PC-9 (cell line): ENCODE measurements at regions not wholly inside any gene's neighbourhood (a gene's known extent, or its start where the extent isn't known, plus 50 kb on each side); places are given as distances from the start of the nearest gene placed in this dataset.

ENCODE experiments used
- BruUV-seq: library from RNA; stranded (reverse); fragments of 400-500 nt; replicated peaks from 2 replicates; lab custom pipeline; 2021; lab: Mats Ljungman, UMichigan
- CTCF ChIA-PET: fragments of 300-600 bp; sonication (Branson Sonifier 250); formaldehyde crosslinking; loops from one replicate; lab custom pipeline; 2022; ENCODE audit warnings: antibody characterized with exemption; lab: Charles Lee
- POLR2A ChIA-PET: fragments of 300-600 bp; sonication (Branson Sonifier 250); formaldehyde crosslinking; loops from one replicate; lab custom pipeline; 2022; ENCODE audit warnings: antibody characterized with exemption; ENCODE audit not compliant: unreplicated experiment; lab: Charles Lee
- DNase-seq, 2 experiments: peaks; one replicate each; pipeline versions ENCODE4 v3.0.0 to v3.0.0-alpha.2; 2015 to 2022; ENCODE audit warnings: mixed read lengths in 1 of 2
- H2AFZ ChIP-seq: fragments of 200-600 bp; sonication (generic); 2 replicates; pipeline ENCODE4 v1.8.1; 2017; ENCODE audit warnings: antibody characterized with exemption
- H3F3A ChIP-seq: fragments of 200-600 bp; sonication (generic); 2 replicates; pipeline ENCODE4 v1.8.1; 2017; ENCODE audit warnings: antibody characterized with exemption, mild to moderate bottlenecking, low read depth; ENCODE audit not compliant: insufficient read depth
- H3K27ac ChIP-seq: fragments of 200-600 bp; sonication (generic); 2 replicates; pipeline ENCODE4 v1.6.1; 2016; ENCODE audit warnings: mixed run types
- H3K27me3 ChIP-seq: fragments of 200-600 bp; sonication (generic); 2 replicates; pipeline ENCODE4 v1.6.1; 2016; ENCODE audit warnings: low read depth, mixed run types; ENCODE audit not compliant: insufficient read depth
- H3K36me3 ChIP-seq: fragments of 200-600 bp; sonication (generic); 2 replicates; pipeline ENCODE4 v1.6.1; 2016; ENCODE audit warnings: low read depth, mixed run types
- H3K4me1 ChIP-seq: fragments of 200-600 bp; sonication (generic); replicated peaks from 2 replicates; pipeline ENCODE4 v1.6.1; 2016; ENCODE audit warnings: mixed run types; ENCODE audit not compliant: insufficient read depth
- H3K4me2 ChIP-seq: fragments of 200-600 bp; sonication (generic); 2 replicates; pipeline ENCODE4 v1.6.1; 2017; ENCODE audit warnings: mixed run types
- H3K4me3 ChIP-seq: fragments of 200-600 bp; sonication (generic); 2 replicates; pipeline ENCODE4 v1.6.1; 2016; ENCODE audit warnings: mixed run types
- H3K79me2 ChIP-seq: fragments of 200-600 bp; sonication (generic); 2 replicates; pipeline ENCODE4 v1.6.1; 2017; ENCODE audit warnings: low read depth, mixed run types
- H3K9me2 ChIP-seq: fragments of 200-600 bp; sonication (generic); 2 replicates; pipeline ENCODE4 v1.8.1; 2017; ENCODE audit warnings: mild to moderate bottlenecking; ENCODE audit not compliant: insufficient read depth
- H3K9me3 ChIP-seq: fragments of 200-600 bp; sonication (generic); 2 replicates; pipeline ENCODE4 v1.8.1; 2016; ENCODE audit warnings: low read depth; ENCODE audit not compliant: insufficient read depth
- H4K20me1 ChIP-seq: fragments of 200-600 bp; sonication (generic); 2 replicates; pipeline ENCODE4 v1.8.1; 2017; ENCODE audit not compliant: insufficient read depth
- EZH2 ChIP-seq: fragments of 200-600 bp; sonication (generic); IDR thresholded peaks from 2 replicates; pipeline ENCODE4 v1.8.0; 2017; ENCODE audit warnings: antibody characterized with exemption, low read depth
- intact Hi-C: fragments of 100-400 bp; cut with micrococcal nuclease; formaldehyde crosslinking; loops from one replicate; pipeline ENCODE4 v1.10.0; 2022; ENCODE audit not compliant: unreplicated experiment
- TF ChIP-seq, protein P1 (sequence below): fragments of 200-600 bp; sonication (generic); conservative IDR thresholded peaks from 2 replicates; pipeline ENCODE4 v1.6.1; 2017; ENCODE audit warnings: mixed run types, antibody characterized with exemption, mild to moderate bottlenecking, moderate library complexity

DNA sequence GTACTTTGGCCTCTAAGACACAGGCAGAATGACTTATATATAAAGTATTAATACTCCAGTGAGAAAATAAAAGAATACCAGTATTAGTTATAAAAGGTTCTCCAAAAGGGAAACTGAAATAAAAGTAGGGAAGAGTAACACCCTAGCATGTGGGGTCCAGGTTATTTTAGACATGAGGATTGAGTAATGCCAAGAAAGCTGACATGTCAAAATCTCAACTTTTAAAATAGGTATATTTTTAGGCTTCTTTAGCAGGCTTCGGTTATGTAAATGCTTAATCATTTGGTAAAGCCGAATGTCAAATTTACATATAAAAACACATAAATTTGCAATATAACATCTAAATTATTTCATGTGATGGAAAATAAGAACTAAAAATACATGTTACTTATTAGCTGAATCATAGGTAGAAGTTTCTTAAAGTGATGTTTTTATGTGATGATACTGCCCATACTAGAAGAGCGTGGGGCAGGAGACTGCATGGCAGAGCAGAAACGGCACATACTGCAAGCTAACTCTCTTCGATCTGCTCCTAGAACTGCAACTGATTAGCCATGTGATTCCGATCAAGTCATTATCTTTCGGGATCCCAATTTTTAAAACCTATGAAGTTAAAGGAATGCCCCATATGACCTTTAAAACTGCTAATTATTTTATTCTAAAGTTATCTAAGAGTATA, 129.4 kb upstream of the DST start:
- no TSS peak for BruUV-seq
- Histone ChIP-seq H3K79me2 (peaks cover 73% of the 10 kb centered on the region), H3K4me2 (no peak overlapping the region), H3K36me3 (no peaks in the 10 kb centered on the region), H3K27me3 (no peaks in the 10 kb centered on the region), H3K27ac (no peak overlapping the region; the same call in 1 of the 2 replicates), H3K4me3 (no peak overlapping the region), H4K20me1 (peaks cover 3% of the 10 kb centered on the region; the same call in 1 of the 2 replicates), H3K4me1 (peaks cover 15% of the 10 kb centered on the region), H3K9me3 (no peaks in the 10 kb centered on the region), H3F3A (peaks cover 11% of the 10 kb centered on the region), H3K9me2 (no peaks in the 10 kb centered on the region), H2AFZ (no peak overlapping the region)
- intact Hi-C loops: loop anchor here (5.0 kb wide), 1 partner anchor 130 kb away; the partner anchor contains the start of gene DST
- no peak for DNase-seq
- CTCF ChIA-PET: no interaction called here
- TF ChIP-seq EZH2: no peak
- TF ChIP-seq, protein P1, sequence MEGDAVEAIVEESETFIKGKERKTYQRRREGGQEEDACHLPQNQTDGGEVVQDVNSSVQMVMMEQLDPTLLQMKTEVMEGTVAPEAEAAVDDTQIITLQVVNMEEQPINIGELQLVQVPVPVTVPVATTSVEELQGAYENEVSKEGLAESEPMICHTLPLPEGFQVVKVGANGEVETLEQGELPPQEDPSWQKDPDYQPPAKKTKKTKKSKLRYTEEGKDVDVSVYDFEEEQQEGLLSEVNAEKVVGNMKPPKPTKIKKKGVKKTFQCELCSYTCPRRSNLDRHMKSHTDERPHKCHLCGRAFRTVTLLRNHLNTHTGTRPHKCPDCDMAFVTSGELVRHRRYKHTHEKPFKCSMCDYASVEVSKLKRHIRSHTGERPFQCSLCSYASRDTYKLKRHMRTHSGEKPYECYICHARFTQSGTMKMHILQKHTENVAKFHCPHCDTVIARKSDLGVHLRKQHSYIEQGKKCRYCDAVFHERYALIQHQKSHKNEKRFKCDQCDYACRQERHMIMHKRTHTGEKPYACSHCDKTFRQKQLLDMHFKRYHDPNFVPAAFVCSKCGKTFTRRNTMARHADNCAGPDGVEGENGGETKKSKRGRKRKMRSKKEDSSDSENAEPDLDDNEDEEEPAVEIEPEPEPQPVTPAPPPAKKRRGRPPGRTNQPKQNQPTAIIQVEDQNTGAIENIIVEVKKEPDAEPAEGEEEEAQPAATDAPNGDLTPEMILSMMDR: no peak
- POLR2A ChIA-PET: no interaction called here

- Histone ChIP-seq H3K27me3 (no peaks in the 10 kb centered on the region), H3K9me3 (no peaks in the 10 kb centered on the region), H3K4me2 (no peak overlapping the region), H3K4me3 (no peak overlapping the region), H3K9me2 (no peaks in the 10 kb centered on the region), H3K36me3 (no peaks in the 10 kb centered on the region), H3F3A (peaks cover 18% of the 10 kb centered on the region), H3K4me1 (peaks cover 23% of the 10 kb centered on the region), H3K27ac (no peak overlapping the region; the same call in 1 of the 2 replicates), H2AFZ (no peak overlapping the region), H4K20me1 (no peaks in the 10 kb centered on the region), H3K79me2 (peaks cover 77% of the 10 kb centered on the region)
- DNase-seq: no peak
- TF ChIP-seq, protein P1: no peak
- TF ChIP-seq EZH2: no peak
- ChIA-PET POLR2A (interaction anchor here (0.5 to 0.7 kb wide), 2 partner anchors 146 to 535 kb away, joined by 3 read pairs; no protein-coding TSS in a partner anchor), CTCF (no interaction called here)
- intact Hi-C loops: loop anchor here (5.0 kb wide), 1 partner anchor 129 kb away; the partner anchor contains the start of gene DST
- no TSS peak for BruUV-seq
Measured at GRCh38 chr6:56771189-56771588, 128.5 kb upstream of the DST start.

GRCh38 chr6:56770011-56770520, 127.4 kb upstream of the DST start:
- H2AFZ ChIP-seq: no peak overlapping the region
- no peak overlapping the region for H3K4me2 ChIP-seq
- no peak overlapping the region for H3K27ac ChIP-seq
- H3K9me2 ChIP-seq: no peaks in the 10 kb centered on the region
- CTCF ChIA-PET: no interaction called here
- H3K27me3 ChIP-seq: no peaks in the 10 kb centered on the region
- no TSS peak for BruUV-seq
- no peak for DNase-seq
- H3K36me3 ChIP-seq: no peaks in the 10 kb centered on the region
- intact Hi-C loops: loop anchor here (5.0 kb wide), 1 partner anchor 128 kb away; the partner anchor contains the start of gene DST
- POLR2A ChIA-PET: interaction anchor here (0.7 kb wide), 1 partner anchor 898 kb away, joined by 3 read pairs; no protein-coding TSS in a partner anchor
- H3K9me3 ChIP-seq: no peaks in the 10 kb centered on the region
- H3K4me3 ChIP-seq: no peak overlapping the region
- TF ChIP-seq, protein P1: no peak
- no peak for TF ChIP-seq EZH2
- H3K79me2 ChIP-seq: peaks cover 80% of the 10 kb centered on the region
- H3K4me1 ChIP-seq: peaks cover 23% of the 10 kb centered on the region
- peaks cover 20% of the 10 kb centered on the region for H3F3A ChIP-seq
- no peaks in the 10 kb centered on the region for H4K20me1 ChIP-seq
